ENCODE measurements at regions not wholly inside any gene's neighbourhood (a gene's known extent, or its start where the extent isn't known, plus 50 kb on each side); places are given as distances from the start of the nearest gene placed in this dataset.

DNA sequence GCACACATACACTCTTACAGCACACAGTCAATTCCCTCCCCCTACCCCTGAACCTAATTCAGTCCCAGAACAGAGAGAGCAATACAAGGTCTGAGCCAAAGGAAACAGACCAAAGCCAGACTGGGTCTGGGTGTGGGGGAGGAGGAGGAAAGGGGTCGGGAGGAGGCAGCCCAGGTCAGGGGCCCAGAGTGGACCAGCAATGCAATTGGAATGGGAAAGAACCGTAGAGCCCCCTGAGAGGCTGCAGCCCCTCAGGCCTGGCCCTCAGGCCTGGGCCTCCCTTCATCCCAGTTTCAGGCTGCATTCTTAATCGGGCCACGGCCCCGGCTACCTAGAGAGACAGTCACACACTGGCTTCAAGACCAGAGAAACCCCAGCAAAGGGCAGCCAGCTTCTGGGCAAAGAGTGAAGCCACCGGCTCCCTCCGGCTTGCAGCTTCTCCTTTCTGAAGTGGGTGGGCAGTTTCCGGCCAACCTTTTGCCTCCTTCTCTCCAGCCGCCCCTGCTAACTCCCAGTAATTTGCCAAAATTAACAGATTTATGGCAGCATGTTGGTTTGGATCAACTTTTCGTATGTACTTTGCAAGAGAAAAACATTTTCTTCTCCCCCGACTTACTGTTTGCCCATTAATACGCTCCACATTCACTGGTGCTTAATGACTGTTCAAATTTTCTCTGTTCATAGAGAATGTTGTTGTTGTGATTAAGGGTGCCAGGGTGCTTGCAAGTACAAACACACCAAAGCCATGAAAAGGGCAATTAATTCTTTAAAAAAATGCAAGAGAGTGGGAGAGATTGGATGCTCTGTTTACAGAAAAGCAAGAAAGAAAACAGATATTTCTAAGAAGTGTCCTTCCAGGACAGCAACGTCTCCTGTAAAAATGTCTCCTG, 488.3 kb downstream of the MN1 start:
- Histone ChIP-seq H2AFZ (ENCODE audit: low read length) (no peak overlapping the region), H4K20me1 (ENCODE audit: control insufficient read depth, insufficient read depth, insufficient read length) (no peaks in the 10 kb centered on the region), H3K14ac (ENCODE audit: insufficient read depth, low read length) (no peak overlapping the region), H3K27me3 (ENCODE audit: insufficient read depth, low read length) (no peaks in the 10 kb centered on the region), H3K9ac (ENCODE audit: extremely low read depth, insufficient read length, low read length) (no peak overlapping the region), H3K18ac (ENCODE audit: insufficient read length, low read depth, low read length) (no peak overlapping the region), H3K27ac (ENCODE audit: insufficient read length, low read depth, low read length) (no peak overlapping the region), H3K23me2 (ENCODE audit: insufficient read length, low read depth, low read length, poor library complexity, severe bottlenecking) (no peaks in the 10 kb centered on the region), H3K56ac (ENCODE audit: insufficient read length, low read depth, low read length) (no peak overlapping the region), H4K5ac (ENCODE audit: insufficient read length, low read depth, low read length) (no peak overlapping the region), H2BK12ac (ENCODE audit: insufficient read length, low read depth, low read length) (no peak overlapping the region), H2BK15ac (ENCODE audit: low read depth, low read length) (no peak overlapping the region), H4K91ac (ENCODE audit: insufficient read length, low read depth, low read length) (no peak overlapping the region), H3T11ph (ENCODE audit: low read length) (no peak overlapping the region), H3K23ac (ENCODE audit: insufficient read length, low read depth, low read length) (no peak overlapping the region), H2AK5ac (ENCODE audit: insufficient read length, low read length) (no peak overlapping the region), H3K79me1 (ENCODE audit: insufficient read depth, low read depth, low read length, poor library complexity, severe bottlenecking) (no peaks in the 10 kb centered on the region), H4K8ac (replicated peaks; ENCODE audit: insufficient read length, low read depth, low read length) (no peak overlapping the region), H3K79me2 (ENCODE audit: insufficient read depth, low read length) (no peaks in the 10 kb centered on the region), H3K4me1 (ENCODE audit: insufficient read depth, low read length) (peaks cover 13% of the 10 kb centered on the region; the same call in 1 of the 2 replicates), H2BK120ac (ENCODE audit: low read depth, low read length, poor library complexity, severe bottlenecking) (no peak overlapping the region), H3K4ac (ENCODE audit: low read depth, low read length) (no peak overlapping the region), H2BK5ac (ENCODE audit: insufficient read length, low read length) (no peak overlapping the region), H2BK20ac (ENCODE audit: low read depth, low read length, poor library complexity, severe bottlenecking) (no peak overlapping the region), H3K4me2 (ENCODE audit: insufficient read depth, insufficient read length, low read length) (peak overlapping the region; percentile 0), H3K9me3 (ENCODE audit: control insufficient read depth, low read depth, low read length) (no peaks in the 10 kb centered on the region)
- no CpG with 5 or more reads among the region's 13 CpGs for WGBS (ENCODE audit: extremely low coverage, insufficient read length, low lambda C conversion rate)
- Mint-ChIP-seq H3K4me1 (peaks cover 0 to 11% of the 10 kb centered on the region in 2 experiments; a peak in 3 of 4 replicates), H3K27ac (no peak overlapping the region), H3K36me3 (ENCODE audit: insufficient read depth in 1 of 3, low read depth in 3 of 3) (peaks cover 0 to 2% (median 0%) of the 10 kb centered on the region in 3 experiments; a peak in 3 of 7 replicates), H3K4me3 (no peak overlapping the region), H3K9me3 (peaks cover 0 to 4% of the 10 kb centered on the region in 2 experiments; a peak in 1 of 5 replicates), H3K27me3 (ENCODE audit: low read depth) (peaks cover 13% of the 10 kb centered on the region)
- DNase-seq = no peak
- TF ChIP-seq, protein P1, sequence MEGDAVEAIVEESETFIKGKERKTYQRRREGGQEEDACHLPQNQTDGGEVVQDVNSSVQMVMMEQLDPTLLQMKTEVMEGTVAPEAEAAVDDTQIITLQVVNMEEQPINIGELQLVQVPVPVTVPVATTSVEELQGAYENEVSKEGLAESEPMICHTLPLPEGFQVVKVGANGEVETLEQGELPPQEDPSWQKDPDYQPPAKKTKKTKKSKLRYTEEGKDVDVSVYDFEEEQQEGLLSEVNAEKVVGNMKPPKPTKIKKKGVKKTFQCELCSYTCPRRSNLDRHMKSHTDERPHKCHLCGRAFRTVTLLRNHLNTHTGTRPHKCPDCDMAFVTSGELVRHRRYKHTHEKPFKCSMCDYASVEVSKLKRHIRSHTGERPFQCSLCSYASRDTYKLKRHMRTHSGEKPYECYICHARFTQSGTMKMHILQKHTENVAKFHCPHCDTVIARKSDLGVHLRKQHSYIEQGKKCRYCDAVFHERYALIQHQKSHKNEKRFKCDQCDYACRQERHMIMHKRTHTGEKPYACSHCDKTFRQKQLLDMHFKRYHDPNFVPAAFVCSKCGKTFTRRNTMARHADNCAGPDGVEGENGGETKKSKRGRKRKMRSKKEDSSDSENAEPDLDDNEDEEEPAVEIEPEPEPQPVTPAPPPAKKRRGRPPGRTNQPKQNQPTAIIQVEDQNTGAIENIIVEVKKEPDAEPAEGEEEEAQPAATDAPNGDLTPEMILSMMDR (conservative IDR thresholded peaks at IDR 0.05) = no peak
